SJSA1 (cell line): ENCODE measurements at regions not wholly inside any gene's neighbourhood (a gene's known extent, or its start where the extent isn't known, plus 50 kb on each side); places are given as distances from the start of the nearest gene placed in this dataset.
"Not testable (repeated sequence)": the region's sequence is repeated elsewhere in the genome, so short reads cannot be mapped to it uniquely, and the experiment has no call there.

Source experiments
- DNase-seq, 2 experiments: peaks; one replicate each; pipeline ENCODE4 v3.0.0-alpha.2; 2015 to 2020; ENCODE audit warnings: low spot score in 2 of 2, low read depth in 1 of 2
- H3K27ac ChIP-seq: fragments of 250-450 bp; sonication (Bioruptor Pico); 2 replicates; pipeline ENCODE4 v1.5.1; 2020; ENCODE audit warnings: mild to moderate bottlenecking, moderate library complexity
- H3K27me3 ChIP-seq: fragments of 250-450 bp; sonication (Bioruptor Pico); replicated peaks from 2 replicates; pipeline ENCODE4 v1.5.1; 2020; ENCODE audit warnings: mild to moderate bottlenecking, moderate library complexity
- H3K36me3 ChIP-seq: fragments of 250-450 bp; sonication (Bioruptor Pico); 2 replicates; pipeline ENCODE4 v1.5.1; 2020; ENCODE audit warnings: mild to moderate bottlenecking
- H3K4me1 ChIP-seq: fragments of 250-450 bp; sonication (Bioruptor Pico); replicated peaks from 2 replicates; pipeline ENCODE4 v1.6.1; 2021; ENCODE audit warnings: mild to moderate bottlenecking
- H3K4me3 ChIP-seq: fragments of 250-450 bp; sonication (Bioruptor Pico); 2 replicates; pipeline ENCODE4 v1.5.1; 2020; ENCODE audit warnings: mild to moderate bottlenecking
- H3K9me3 ChIP-seq: fragments of 250-450 bp; sonication (Bioruptor Pico); replicated peaks from 2 replicates; pipeline ENCODE4 v1.5.1; 2020; ENCODE audit warnings: mild to moderate bottlenecking

DNA sequence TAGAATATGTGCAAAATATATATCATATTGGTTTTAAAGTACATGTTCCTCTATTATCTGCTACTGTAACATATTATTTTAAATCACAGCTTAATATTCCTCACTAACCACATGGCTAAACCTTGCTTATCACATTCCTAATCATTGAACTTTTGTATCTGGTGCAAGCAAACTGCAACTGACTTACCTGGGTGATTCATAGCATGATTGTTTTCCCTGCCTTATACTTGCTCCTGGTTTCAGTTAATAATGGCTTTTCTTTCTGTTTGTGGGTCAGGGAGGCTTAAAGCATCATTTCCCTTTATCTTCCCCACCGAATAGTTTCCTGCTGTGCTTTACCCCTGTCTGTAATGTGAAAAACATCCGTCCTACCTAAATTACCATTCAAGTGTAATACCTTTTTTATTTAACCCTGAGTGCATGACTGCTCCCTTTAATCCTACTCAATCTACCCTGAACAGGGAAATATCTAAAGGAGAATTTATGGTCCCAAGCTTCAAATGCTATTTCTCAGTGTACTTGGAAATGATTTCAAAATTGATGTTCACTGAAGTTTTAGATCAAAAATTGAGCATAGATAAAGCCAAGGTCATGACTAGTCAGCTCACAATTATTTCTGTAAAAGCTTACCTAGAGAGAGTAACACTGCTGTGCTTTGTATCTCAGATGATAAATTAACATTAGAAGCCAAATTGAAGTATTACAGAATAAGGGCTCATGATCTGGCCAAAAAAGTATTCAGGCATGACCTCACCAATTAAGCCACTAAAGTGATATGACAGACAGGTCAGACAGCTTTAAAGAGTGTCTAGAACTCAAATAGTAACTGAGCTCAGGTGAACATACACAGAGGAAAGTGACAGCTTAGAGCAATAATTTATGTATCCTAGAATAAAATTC, 507.1 kb downstream of the BRINP3 start:
- DNase-seq, result no peak
- H3K4me3 ChIP-seq, result no peak overlapping the region
- no peaks in the 10 kb centered on the region for H3K36me3 ChIP-seq
- H3K4me1 ChIP-seq, result no peaks in the 10 kb centered on the region
- H3K27me3 ChIP-seq, result no peaks in the 10 kb centered on the region
- no peak overlapping the region for H3K27ac ChIP-seq
- 0 out of 2 replicates have a peak, but pooled peaks cover 7% of the 10 kb centered on the region for H3K9me3 ChIP-seq

DNA sequence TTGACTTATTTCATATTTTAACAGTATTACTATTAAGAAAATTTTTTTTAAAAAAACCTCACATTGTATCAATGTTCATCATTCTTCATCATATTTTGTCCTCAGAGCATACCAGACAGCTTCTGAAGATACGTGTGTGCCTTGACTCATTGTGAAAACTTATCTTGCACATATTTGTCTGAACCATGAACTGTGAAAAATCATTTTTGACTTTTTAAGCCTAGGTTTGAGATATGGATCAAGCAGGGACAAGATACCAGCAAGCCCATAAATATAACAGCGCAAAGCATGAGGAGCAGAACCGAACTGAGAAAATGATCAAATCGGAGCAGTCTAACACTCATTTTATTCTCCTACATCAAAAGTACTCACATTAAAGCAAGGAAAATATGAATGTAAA, 506.0 kb downstream of the BRINP3 start:
- no peak for DNase-seq
- no peaks in the 10 kb centered on the region for H3K36me3 ChIP-seq

DNA sequence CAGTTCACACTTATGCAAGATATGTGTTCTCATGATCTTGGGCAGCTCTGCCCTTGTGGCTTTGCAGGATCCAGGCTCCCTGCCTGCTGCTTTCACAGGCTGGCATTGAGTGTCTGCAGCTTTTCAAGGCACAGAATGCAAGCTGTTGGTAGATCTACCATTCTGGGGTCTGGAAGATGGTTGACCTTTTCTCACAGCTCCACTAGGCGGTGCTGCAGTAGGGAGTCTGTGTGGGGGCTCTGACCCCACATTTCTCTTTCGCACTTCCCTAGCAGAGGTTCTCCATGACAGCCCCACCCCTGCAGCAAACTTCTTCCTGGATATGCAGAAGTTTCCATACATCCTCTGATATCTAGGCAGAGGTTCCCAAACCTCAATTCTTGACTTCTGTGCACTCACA, 500.5 kb downstream of the BRINP3 start:
- Histone ChIP-seq H3K9me3 (peaks cover 3% of the 10 kb centered on the region), H3K36me3 (no peaks in the 10 kb centered on the region), H3K4me1 (no peaks in the 10 kb centered on the region), H3K27ac (no peak overlapping the region), H3K27me3 (no peaks in the 10 kb centered on the region), H3K4me3 (no peak overlapping the region)
- no peak for DNase-seq

More for the DNA sequence above, 506.0 kb downstream of the BRINP3 start:
- H3K9me3 ChIP-seq, result peaks cover 7% of the 10 kb centered on the region; the same call in 1 of the 2 replicates
- H3K27me3 ChIP-seq, result no peaks in the 10 kb centered on the region
- H3K4me3 ChIP-seq, result no peak overlapping the region
- H3K4me1 ChIP-seq, result no peaks in the 10 kb centered on the region
- H3K27ac ChIP-seq, result no peak overlapping the region

DNA sequence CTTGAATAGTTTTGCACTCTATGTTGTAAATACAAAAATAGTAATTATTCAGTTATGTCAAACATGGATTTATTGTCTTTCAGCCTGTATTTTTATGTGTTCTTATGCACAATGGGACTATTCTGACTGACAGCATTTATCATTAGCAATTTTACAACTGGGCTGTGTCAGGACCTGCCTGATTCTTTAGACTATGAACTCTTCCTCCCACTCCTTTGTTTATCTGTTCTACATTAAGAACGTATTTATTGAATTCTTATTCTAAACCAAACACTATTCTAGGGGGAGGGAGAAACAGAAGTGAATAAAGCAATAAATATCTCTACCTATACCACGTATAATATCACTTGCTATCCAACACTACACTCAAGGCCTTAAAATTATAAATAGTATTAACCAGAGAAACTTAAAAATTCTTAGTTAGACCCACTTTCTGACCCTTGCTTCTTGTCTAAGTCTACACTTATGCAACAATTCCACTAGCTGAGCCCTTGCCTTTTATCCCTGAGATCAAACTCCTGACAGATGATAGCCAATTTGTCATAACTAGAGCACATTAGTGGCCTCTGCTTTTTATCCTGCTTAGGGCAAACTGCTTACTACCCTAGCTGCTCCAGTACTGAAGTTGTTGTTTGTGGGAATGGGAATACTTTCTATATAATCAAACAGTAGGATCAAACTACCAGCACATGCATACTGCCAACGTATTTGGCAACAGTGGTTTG, 494.3 kb downstream of the BRINP3 start:
- H3K27me3 ChIP-seq, result no peaks in the 10 kb centered on the region
- H3K27ac ChIP-seq, result no peak overlapping the region
- H3K36me3 ChIP-seq, result no peaks in the 10 kb centered on the region
- H3K4me1 ChIP-seq, result no peaks in the 10 kb centered on the region
- no peak for DNase-seq
- peaks cover 11% of the 10 kb centered on the region; the same call in 1 of the 2 replicates for H3K9me3 ChIP-seq
- H3K4me3 ChIP-seq, result no peak overlapping the region

DNA sequence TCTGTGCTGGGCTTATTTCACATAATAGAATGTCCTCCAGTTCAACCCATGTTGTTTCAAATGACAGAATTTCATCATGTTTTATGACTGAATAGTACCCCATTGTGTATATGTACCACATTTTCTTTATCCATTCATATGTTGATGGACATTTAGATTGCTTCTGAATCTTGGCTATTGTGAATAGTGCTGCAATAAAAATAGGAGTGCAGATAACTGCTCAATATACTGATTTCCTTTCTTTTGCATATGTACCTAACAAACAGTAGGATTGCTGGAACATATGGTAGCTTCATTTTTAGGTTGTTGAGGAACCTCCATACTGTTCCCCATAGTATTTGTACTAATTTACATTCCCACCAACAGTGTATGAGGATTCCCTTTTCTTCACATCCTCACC, 491.1 kb downstream of the BRINP3 start:
- H3K4me3 ChIP-seq, result no peak overlapping the region
- H3K36me3 ChIP-seq, result no peaks in the 10 kb centered on the region
- no peaks in the 10 kb centered on the region for H3K27me3 ChIP-seq
- H3K9me3 ChIP-seq, result 0 out of 2 replicates have a peak, but pooled peaks cover 11% of the 10 kb centered on the region
- no peak for DNase-seq
- no peak overlapping the region for H3K27ac ChIP-seq
- H3K4me1 ChIP-seq, result no peaks in the 10 kb centered on the region

DNA sequence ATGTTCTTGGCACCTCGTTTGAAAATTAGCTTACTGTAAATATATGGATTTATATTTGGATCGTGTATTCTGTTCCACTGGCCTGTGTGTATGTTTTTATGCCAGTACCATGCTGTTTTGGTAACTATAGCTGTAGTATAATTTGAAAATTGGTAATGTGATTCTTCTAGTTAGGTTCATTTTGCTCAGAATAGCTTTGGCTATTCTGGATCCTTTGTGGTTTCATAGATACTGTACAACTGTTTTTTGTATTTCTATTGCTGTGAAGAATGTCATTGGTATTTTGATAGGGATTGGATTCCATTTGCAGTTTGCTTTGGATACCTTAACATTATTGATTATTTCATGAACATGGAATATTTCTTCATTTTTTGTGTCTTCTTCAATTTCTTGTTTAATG, 490.2 kb downstream of the BRINP3 start:
- Histone ChIP-seq H3K36me3 (no peaks in the 10 kb centered on the region), H3K27me3 (no peaks in the 10 kb centered on the region), H3K27ac (no peak overlapping the region), H3K4me3 (no peak overlapping the region), H3K4me1 (no peaks in the 10 kb centered on the region), H3K9me3 (0 out of 2 replicates have a peak, but pooled peaks cover 12% of the 10 kb centered on the region)
- no peak for DNase-seq

DNA sequence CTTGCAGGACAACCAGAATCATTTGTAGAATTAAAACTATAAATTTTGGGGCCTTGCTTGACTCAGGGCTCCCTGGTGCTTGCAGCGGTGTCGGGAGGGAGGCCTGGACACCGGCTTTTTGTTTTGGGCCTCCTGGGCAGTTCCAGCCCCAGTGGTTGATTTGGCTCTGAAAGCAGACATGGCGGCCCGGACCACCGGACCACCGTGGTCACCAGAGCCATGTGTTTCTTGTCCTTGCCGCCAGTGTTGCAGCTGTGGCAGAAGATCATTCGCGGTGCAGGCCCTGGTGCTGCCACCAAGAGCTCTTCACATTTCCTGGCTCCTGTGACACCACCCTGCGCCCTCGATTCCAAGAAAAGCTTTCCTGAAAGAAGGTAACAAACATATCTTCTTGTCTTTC, 484.8 kb downstream of the BRINP3 start:
- H3K9me3 ChIP-seq, result peaks cover 5% of the 10 kb centered on the region; the same call in 1 of the 2 replicates
- H3K27ac ChIP-seq, result no peak overlapping the region
- DNase-seq, result no peak
- no peak overlapping the region for H3K4me3 ChIP-seq
- H3K4me1 ChIP-seq, result no peaks in the 10 kb centered on the region
- H3K27me3 ChIP-seq, result no peaks in the 10 kb centered on the region
- no peaks in the 10 kb centered on the region for H3K36me3 ChIP-seq

DNA sequence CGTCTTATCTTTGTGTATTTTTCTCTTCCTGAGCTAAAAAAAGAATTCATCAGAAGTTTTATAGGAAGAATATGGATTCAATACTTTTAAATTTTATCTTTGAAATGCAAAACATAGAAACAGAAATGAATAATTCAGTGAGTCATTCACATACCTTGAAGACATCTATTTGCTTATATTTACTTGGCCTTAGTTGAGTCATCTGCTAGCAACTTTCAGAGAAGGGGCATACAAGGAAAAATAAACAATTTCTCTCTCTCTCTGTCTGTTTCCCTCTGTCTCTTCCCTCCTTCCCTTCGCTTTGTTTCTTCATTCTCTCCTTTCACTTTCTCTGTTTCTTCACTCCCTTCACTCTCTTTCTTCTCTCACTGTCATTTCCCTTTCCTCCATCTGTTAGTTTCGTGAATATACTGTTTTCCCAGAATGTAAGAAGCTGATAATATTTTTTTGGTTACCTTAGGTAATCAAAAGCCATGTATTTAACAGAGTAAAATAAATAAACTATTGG, 477.2 kb downstream of the BRINP3 start:
- H3K27me3 ChIP-seq, result no peaks in the 10 kb centered on the region
- H3K27ac ChIP-seq, result no peak overlapping the region
- no peak for DNase-seq
- peaks cover 3% of the 10 kb centered on the region for H3K9me3 ChIP-seq
- H3K36me3 ChIP-seq, result no peaks in the 10 kb centered on the region
- no peaks in the 10 kb centered on the region for H3K4me1 ChIP-seq
- no peak overlapping the region for H3K4me3 ChIP-seq

DNA sequence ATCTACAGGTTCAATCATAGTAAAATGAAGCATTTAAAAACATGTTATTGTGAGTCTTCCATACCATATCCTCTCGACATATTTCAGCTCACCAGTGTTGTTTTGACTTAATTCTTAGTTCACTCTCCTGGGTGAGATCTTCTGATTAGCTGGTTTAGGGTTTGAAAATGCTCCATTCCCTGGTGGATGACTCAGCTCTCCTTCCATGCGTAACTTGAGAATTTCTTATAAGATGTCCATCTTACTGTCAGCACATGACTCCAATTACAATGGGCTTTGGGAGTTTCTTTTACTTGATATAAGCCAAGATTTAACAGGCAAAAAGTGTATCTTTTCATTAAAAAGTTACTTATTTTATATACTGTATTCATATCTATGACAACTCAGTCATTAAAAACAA, 476.5 kb downstream of the BRINP3 start:
- no peak for DNase-seq
- Histone ChIP-seq H3K4me1 (no peaks in the 10 kb centered on the region), H3K27ac (no peak overlapping the region), H3K9me3 (peaks cover 6% of the 10 kb centered on the region), H3K4me3 (no peak overlapping the region), H3K27me3 (no peaks in the 10 kb centered on the region), H3K36me3 (no peaks in the 10 kb centered on the region)

DNA sequence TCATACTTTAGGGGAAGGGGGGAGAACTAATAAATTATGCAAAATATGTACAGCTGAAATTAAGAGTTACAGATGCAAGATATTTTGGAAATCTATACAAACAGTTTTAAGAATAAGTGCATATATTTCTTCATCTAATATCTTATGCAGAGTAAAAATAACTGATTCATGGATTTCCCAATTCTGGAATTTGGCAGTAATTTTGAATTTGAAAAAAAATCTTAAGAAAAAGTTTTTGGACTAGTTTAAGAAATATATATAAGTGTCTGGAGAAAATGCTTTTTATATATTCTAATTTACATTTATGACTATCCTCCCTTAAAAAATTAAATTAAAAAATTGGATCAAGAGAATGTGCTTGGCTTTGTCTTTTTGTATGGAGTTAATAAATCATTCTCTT, 474.3 kb downstream of the BRINP3 start:
- no peaks in the 10 kb centered on the region for H3K27me3 ChIP-seq
- H3K36me3 ChIP-seq, result no peaks in the 10 kb centered on the region
- H3K27ac ChIP-seq, result no peak overlapping the region
- no peak for DNase-seq
- H3K9me3 ChIP-seq, result peaks cover 3% of the 10 kb centered on the region; the same call in 1 of the 2 replicates
- no peaks in the 10 kb centered on the region for H3K4me1 ChIP-seq
- no peak overlapping the region for H3K4me3 ChIP-seq

DNA sequence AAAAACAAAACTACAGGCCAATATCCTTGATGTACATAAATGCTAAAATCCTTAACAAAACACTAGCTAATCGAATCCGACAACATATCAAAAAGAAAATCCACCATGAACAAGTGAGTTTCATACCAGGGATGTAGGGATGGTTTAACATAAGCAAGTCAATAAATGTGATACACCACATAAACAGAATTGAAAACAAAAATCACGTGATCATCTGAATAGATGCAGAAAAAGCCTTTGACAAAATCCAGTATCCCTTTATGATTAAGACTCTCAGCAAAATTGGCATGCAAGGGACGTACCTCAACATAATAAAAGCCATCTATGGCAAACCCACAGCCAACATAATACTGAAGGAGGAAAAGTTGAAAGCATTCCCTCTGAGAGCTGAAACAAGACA, 466.1 kb downstream of the BRINP3 start:
- Histone ChIP-seq H3K36me3 (no peaks in the 10 kb centered on the region), H3K4me3 (no peak overlapping the region), H3K4me1 (no peaks in the 10 kb centered on the region), H3K9me3 (0 out of 2 replicates have a peak, but pooled peaks cover 5% of the 10 kb centered on the region), H3K27ac (no peak overlapping the region), H3K27me3 (no peaks in the 10 kb centered on the region)
- DNase-seq, result no peak

DNA sequence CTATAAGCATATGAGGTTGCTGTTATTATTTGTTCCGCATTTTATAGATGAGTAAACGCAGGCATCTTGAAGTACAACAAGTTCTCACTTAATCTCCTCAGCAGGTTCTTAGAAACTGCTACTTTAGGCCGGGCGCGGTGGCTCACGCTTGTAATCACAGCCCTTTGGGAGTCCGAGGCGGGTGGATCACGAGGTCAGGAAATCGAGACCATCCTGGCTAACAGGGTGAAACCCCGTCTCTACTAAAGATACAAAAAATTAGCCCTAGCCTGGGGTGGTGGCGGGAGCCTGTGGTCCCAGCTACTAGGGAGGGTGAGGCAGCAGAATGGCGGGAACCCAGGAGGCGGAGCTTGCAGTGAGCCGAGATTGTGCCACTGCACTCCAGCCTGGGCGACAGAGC, 458.5 kb downstream of the BRINP3 start:
- not testable (repeated sequence) for H3K4me1 ChIP-seq, H3K4me3 ChIP-seq, H3K27ac ChIP-seq, H3K27me3 ChIP-seq, H3K9me3 ChIP-seq, DNase-seq, H3K36me3 ChIP-seq

DNA sequence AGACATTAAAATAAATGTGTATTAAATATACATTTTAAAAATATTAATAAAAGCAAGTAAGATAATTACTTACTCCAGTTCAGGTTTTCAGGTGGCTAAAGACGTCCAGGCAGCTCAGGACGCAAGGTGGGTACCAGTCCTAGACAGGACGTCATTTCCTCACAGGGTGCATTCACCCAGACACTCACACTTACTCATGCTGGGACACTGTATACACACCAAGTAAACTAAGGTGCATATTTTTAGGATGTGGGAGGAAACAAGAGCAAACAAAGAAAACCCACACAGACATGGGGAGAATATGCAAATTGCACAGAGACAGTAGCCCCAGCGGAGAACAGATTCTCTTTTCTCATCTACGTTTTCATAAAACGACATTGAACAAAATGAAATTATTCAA, 457.9 kb downstream of the BRINP3 start:
- Histone ChIP-seq H3K27me3 (no peaks in the 10 kb centered on the region), H3K4me3 (no peak overlapping the region), H3K9me3 (no peaks in the 10 kb centered on the region; the same call in 1 of the 2 replicates), H3K27ac (no peak overlapping the region), H3K36me3 (no peaks in the 10 kb centered on the region), H3K4me1 (no peaks in the 10 kb centered on the region)
- DNase-seq, result no peak

DNA sequence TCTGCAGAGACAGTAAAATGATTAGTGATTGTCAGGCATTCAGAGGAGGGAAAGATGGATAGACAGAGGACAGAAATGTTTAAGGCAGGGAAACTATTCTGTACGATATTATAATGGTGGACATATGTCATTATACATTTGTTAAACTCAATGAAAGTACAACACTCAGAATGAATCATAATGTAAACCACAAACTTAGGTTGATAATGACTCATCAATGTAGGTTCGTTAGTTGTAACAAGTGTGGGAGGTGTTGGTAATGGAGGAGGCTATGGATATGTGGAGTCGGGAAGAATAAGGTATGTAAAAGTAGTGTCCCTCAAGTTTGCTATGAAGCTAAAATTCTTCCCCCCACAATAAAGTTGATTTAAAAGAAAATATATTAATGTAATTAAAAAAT, 455.0 kb downstream of the BRINP3 start:
- H3K27ac ChIP-seq, result no peak overlapping the region
- no peaks in the 10 kb centered on the region; the same call in 1 of the 2 replicates for H3K9me3 ChIP-seq
- H3K27me3 ChIP-seq, result no peaks in the 10 kb centered on the region
- H3K4me1 ChIP-seq, result no peaks in the 10 kb centered on the region
- no peak for DNase-seq
- no peaks in the 10 kb centered on the region for H3K36me3 ChIP-seq
- H3K4me3 ChIP-seq, result no peak overlapping the region
